ENCODE measurements at regions not wholly inside any gene's neighbourhood (a gene's known extent, or its start where the extent isn't known, plus 50 kb on each side); places are given as distances from the start of the nearest gene placed in this dataset.
A peak's percentile ranks its signal among the peaks of the same experiment; 100 is the strongest.
"Not testable (repeated sequence)": the region's sequence is repeated elsewhere in the genome, so short reads cannot be mapped to it uniquely, and the experiment has no call there.

- DNase-seq = not testable (repeated sequence)
These were observed 54.7 kb downstream of the PROP1 start for GRCh38 chr5:177941386-177941785.

GRCh38 chr5:177939246-177940171 lies 56.5 kb downstream of the PROP1 start:
- DNase-seq = peak; percentile 29

- DNase-seq = not testable (repeated sequence)
These were observed 57.3 kb downstream of the PROP1 start for GRCh38 chr5:177938767-177939166.

GRCh38 chr5:177934233-177934632 lies 61.8 kb downstream of the PROP1 start:
- DNase-seq = not testable (repeated sequence)

- not testable (repeated sequence) for DNase-seq
These were observed 65.6 kb downstream of the PROP1 start for GRCh38 chr5:177930269-177931022.

- DNase-seq = not testable (repeated sequence)
These were observed 66.4 kb downstream of the PROP1 start for GRCh38 chr5:177929618-177930017.

- not testable (repeated sequence) for DNase-seq
These were observed 68.5 kb downstream of the PROP1 start for GRCh38 chr5:177927500-177927899.

GRCh38 chr5:177924577-177924976 lies 71.5 kb downstream of the PROP1 start:
- not testable (repeated sequence) for DNase-seq

GRCh38 chr5:177923837-177924236 lies 72.2 kb downstream of the PROP1 start:
- DNase-seq = not testable (repeated sequence)

- not testable (repeated sequence) for DNase-seq
These were observed 72.9 kb downstream of the PROP1 start for GRCh38 chr5:177923189-177923588.

GRCh38 chr5:177909261-177909660 lies 86.8 kb downstream of the PROP1 start:
- not testable (repeated sequence) for DNase-seq

- not testable (repeated sequence) for DNase-seq
These were observed 93.2 kb downstream of the PROP1 start for GRCh38 chr5:177902806-177903205.

- not testable (repeated sequence) for DNase-seq
These were observed 96.0 kb downstream of the PROP1 start for GRCh38 chr5:177900066-177900465.

GRCh38 chr5:177894681-177895453 lies 101.2 kb downstream of the PROP1 start:
- not testable (repeated sequence) for DNase-seq

- not testable (repeated sequence) for DNase-seq
These were observed 103.7 kb downstream of the PROP1 start for GRCh38 chr5:177892357-177892665.

GRCh38 chr5:177891547-177892356 lies 104.3 kb downstream of the PROP1 start:
- peak; percentile 38 for DNase-seq

GRCh38 chr5:177883295-177883694 lies 100.6 kb upstream of the FAM153A start:
- not testable (repeated sequence) for DNase-seq

- not testable (repeated sequence) for DNase-seq
These were observed 93.2 kb upstream of the FAM153A start for GRCh38 chr5:177875900-177876238.

- not testable (repeated sequence) for DNase-seq
These were observed 92.6 kb upstream of the FAM153A start for GRCh38 chr5:177875013-177875899.

GRCh38 chr5:177863822-177864446 lies 81.2 kb upstream of the FAM153A start:
- DNase-seq = not testable (repeated sequence)
